ENCODE measurements at regions not wholly inside any gene's neighbourhood (a gene's known extent, or its start where the extent isn't known, plus 50 kb on each side); places are given as distances from the start of the nearest gene placed in this dataset.

DNA sequence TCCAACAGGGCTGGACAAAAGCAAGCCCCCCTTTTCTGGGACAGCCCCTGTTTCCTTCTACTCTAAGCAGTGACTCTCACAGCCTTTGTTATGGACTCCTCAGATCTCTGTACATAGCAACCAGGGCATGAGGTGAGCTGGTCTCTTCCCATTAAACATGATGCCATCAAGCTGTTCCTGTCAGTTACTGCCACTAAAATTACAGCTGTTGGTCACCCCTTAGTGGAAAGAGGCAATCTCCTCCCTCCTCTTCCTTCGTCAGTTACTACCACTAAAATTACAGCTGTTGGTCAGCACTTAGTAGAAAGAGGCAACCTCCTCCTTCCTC, 95.2 kb upstream of the SMIM36 start:
- Histone ChIP-seq H3K79me2 (replicated peaks; ENCODE audit: insufficient read depth, low read length) (no peaks in the 10 kb centered on the region), H3K9ac (ENCODE audit: low read length) (no peak overlapping the region), H4K20me1 (ENCODE audit: insufficient read depth) (no peaks in the 10 kb centered on the region), H3K36me3 (ENCODE audit: insufficient read depth, low read length) (no peaks in the 10 kb centered on the region), H3K9me2 (ENCODE audit: insufficient read depth, low read length) (no peaks in the 10 kb centered on the region), H3K4me3 (ENCODE audit: low read length) (no peak overlapping the region), H3K27me3 (ENCODE audit: insufficient read depth, low read depth, low read length) (no peaks in the 10 kb centered on the region), H2AFZ (ENCODE audit: low read depth, low read length) (no peak overlapping the region), H3K9me3 (ENCODE audit: low read length) (no peaks in the 10 kb centered on the region), H3K27ac (ENCODE audit: low read length) (no peak overlapping the region), H3K4me2 (ENCODE audit: low read length) (no peak overlapping the region), H3F3A (ENCODE audit: insufficient read depth, low read length, poor library complexity, severe bottlenecking) (no peaks in the 10 kb centered on the region)
- TF ChIP-seq MXI1 (conservative IDR thresholded peaks at IDR 0.05; ENCODE audit: poor library complexity, severe bottlenecking) (no peak), EP300 (conservative IDR thresholded peaks at IDR 0.05; ENCODE audit: poor library complexity, severe bottlenecking) (no peak), RAD21 (conservative IDR thresholded peaks at IDR 0.05) (no peak), SMC3 (conservative IDR thresholded peaks at IDR 0.05; ENCODE audit: poor library complexity) (no peak), EZH2 (IDR thresholded peaks at IDR 0.05; ENCODE audit: borderline replicate concordance, insufficient read depth, low read length, poor library complexity, severe bottlenecking) (no peak)

DNA sequence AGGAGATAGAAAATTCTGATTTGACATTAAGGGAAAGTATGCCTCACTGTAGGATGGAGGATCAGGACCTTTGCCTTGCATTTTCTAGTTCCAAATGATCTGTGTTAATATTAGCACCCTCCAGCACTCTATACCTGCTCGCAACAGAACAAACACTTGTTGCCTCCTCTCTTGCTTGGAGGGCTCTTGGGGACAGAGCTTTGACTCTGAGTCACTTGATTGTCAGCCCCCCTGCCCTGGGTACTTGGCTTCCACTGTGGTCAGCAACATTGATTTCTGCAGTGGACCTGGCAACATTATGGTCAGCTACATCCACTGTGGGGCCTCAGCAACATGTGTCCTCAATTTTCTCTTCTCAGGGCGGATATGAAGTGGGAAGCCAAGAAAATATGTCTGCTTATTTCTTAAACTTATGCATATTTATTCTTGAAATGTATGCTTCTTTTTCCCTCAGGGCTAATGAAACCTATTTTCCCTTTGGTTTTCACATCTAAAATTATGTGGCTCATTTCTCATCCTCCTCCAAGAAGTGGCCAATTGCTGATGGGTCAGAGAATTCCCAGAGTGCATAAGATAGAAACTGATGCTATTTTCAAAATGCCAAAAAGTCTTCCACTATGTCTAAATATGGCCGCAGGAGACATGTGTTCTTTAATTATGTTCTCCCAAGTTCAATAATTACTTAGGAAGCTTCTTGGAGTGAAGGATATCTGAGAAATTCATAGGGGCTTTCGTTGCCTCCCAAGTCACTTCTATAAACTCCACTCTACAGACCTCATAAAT, 94.6 kb upstream of the SMIM36 start:
- H3K9ac ChIP-seq (ENCODE audit: low read length), result no peak overlapping the region
- H3K4me2 ChIP-seq (ENCODE audit: low read length), result no peak overlapping the region
- no peaks in the 10 kb centered on the region for H3K36me3 ChIP-seq (ENCODE audit: insufficient read depth, low read length)
- no peak overlapping the region for H2AFZ ChIP-seq (ENCODE audit: low read depth, low read length)
- H3K27me3 ChIP-seq (ENCODE audit: insufficient read depth, low read depth, low read length), result no peaks in the 10 kb centered on the region
- TF ChIP-seq EP300 (conservative IDR thresholded peaks at IDR 0.05; ENCODE audit: poor library complexity, severe bottlenecking) (no peak), RAD21 (conservative IDR thresholded peaks at IDR 0.05) (no peak), EZH2 (IDR thresholded peaks at IDR 0.05; ENCODE audit: borderline replicate concordance, insufficient read depth, low read length, poor library complexity, severe bottlenecking) (no peak), TAF1 (IDR thresholded peaks at IDR 0.05; ENCODE audit: low read depth) (no peak), SMC3 (conservative IDR thresholded peaks at IDR 0.05; ENCODE audit: poor library complexity) (no peak), MXI1 (conservative IDR thresholded peaks at IDR 0.05; ENCODE audit: poor library complexity, severe bottlenecking) (no peak), POLR2AphosphoS5 (IDR thresholded peaks at IDR 0.05) (no peak)
- TF ChIP-seq, protein P1, sequence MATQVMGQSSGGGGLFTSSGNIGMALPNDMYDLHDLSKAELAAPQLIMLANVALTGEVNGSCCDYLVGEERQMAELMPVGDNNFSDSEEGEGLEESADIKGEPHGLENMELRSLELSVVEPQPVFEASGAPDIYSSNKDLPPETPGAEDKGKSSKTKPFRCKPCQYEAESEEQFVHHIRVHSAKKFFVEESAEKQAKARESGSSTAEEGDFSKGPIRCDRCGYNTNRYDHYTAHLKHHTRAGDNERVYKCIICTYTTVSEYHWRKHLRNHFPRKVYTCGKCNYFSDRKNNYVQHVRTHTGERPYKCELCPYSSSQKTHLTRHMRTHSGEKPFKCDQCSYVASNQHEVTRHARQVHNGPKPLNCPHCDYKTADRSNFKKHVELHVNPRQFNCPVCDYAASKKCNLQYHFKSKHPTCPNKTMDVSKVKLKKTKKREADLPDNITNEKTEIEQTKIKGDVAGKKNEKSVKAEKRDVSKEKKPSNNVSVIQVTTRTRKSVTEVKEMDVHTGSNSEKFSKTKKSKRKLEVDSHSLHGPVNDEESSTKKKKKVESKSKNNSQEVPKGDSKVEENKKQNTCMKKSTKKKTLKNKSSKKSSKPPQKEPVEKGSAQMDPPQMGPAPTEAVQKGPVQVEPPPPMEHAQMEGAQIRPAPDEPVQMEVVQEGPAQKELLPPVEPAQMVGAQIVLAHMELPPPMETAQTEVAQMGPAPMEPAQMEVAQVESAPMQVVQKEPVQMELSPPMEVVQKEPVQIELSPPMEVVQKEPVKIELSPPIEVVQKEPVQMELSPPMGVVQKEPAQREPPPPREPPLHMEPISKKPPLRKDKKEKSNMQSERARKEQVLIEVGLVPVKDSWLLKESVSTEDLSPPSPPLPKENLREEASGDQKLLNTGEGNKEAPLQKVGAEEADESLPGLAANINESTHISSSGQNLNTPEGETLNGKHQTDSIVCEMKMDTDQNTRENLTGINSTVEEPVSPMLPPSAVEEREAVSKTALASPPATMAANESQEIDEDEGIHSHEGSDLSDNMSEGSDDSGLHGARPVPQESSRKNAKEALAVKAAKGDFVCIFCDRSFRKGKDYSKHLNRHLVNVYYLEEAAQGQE (IDR thresholded peaks at IDR 0.05; ENCODE audit: borderline replicate concordance), result no peak
- TF ChIP-seq, protein P2, sequence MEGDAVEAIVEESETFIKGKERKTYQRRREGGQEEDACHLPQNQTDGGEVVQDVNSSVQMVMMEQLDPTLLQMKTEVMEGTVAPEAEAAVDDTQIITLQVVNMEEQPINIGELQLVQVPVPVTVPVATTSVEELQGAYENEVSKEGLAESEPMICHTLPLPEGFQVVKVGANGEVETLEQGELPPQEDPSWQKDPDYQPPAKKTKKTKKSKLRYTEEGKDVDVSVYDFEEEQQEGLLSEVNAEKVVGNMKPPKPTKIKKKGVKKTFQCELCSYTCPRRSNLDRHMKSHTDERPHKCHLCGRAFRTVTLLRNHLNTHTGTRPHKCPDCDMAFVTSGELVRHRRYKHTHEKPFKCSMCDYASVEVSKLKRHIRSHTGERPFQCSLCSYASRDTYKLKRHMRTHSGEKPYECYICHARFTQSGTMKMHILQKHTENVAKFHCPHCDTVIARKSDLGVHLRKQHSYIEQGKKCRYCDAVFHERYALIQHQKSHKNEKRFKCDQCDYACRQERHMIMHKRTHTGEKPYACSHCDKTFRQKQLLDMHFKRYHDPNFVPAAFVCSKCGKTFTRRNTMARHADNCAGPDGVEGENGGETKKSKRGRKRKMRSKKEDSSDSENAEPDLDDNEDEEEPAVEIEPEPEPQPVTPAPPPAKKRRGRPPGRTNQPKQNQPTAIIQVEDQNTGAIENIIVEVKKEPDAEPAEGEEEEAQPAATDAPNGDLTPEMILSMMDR (IDR thresholded peaks at IDR 0.05; ENCODE audit: poor library complexity, severe bottlenecking), result no peak
- no peaks in the 10 kb centered on the region for H3F3A ChIP-seq (ENCODE audit: insufficient read depth, low read length, poor library complexity, severe bottlenecking)
- H3K27ac ChIP-seq (ENCODE audit: low read length), result no peak overlapping the region
- no peaks in the 10 kb centered on the region for H3K9me3 ChIP-seq (ENCODE audit: low read length)
- no peaks in the 10 kb centered on the region for H3K9me2 ChIP-seq (ENCODE audit: insufficient read depth, low read length)
- H3K79me2 ChIP-seq (replicated peaks; ENCODE audit: insufficient read depth, low read length), result no peaks in the 10 kb centered on the region
- H4K20me1 ChIP-seq (ENCODE audit: insufficient read depth), result no peaks in the 10 kb centered on the region
- no peak overlapping the region for H3K4me3 ChIP-seq (ENCODE audit: low read length)

All from neural cell (in vitro differentiated cells).